ENCODE measurements at regions not wholly inside any gene's neighbourhood (a gene's known extent, or its start where the extent isn't known, plus 50 kb on each side); places are given as distances from the start of the nearest gene placed in this dataset.

DNA sequence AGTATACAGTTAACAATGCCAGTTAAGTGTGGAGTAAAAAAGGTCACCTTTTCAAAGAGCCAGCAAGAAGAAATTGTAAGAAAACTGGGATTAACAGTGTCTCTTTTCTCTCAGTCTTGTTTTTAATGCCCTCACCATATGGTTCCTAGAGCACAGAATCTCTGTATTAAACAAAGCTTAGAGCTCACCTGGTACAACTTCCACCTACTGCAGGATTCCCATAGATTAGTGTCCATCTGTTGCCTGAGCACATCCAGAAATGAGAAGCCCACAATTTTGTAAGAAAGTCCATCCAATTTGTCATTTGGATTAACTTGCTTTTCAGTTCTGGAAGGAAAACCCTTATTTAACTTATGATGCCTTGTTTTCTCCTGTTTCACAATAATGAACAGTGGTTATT lies 1037.1 kb downstream of the STPG2 start:
- Histone ChIP-seq H4K5ac (ENCODE audit: low read depth, low read length) (no peak overlapping the region), H2BK15ac (ENCODE audit: low read depth, low read length) (no peak overlapping the region), H3K36me3 (ENCODE audit: control insufficient read depth, insufficient read depth, low read length) (no peaks in the 10 kb centered on the region), H2BK20ac (ENCODE audit: low read depth, low read length) (no peak overlapping the region), H3K9ac (ENCODE audit: low read depth, low read length) (no peak overlapping the region), H3K9me1 (ENCODE audit: insufficient read depth, low read length) (no peaks in the 10 kb centered on the region), H3K4me1 (ENCODE audit: control insufficient read depth, insufficient read depth, low read length) (no peaks in the 10 kb centered on the region), H3K4ac (ENCODE audit: low read depth, low read length) (no peak overlapping the region), H3K27me3 (ENCODE audit: control insufficient read depth, insufficient read depth, low read length) (no peaks in the 10 kb centered on the region), H3K4me2 (ENCODE audit: low read depth, low read length) (no peak overlapping the region), H3K56ac (ENCODE audit: extremely low read depth, insufficient read depth, low read length) (no peak overlapping the region), H3K23ac (ENCODE audit: low read depth, low read length) (no peak overlapping the region), H3K18ac (ENCODE audit: low read depth, low read length) (no peak overlapping the region), H4K8ac (ENCODE audit: low read depth in 2 of 2, low read length in 2 of 2) (no peak overlapping the region), H4K91ac (ENCODE audit: insufficient read depth, low read depth, low read length) (no peak overlapping the region), H2AK5ac (ENCODE audit: low read depth, low read length) (no peak overlapping the region), H3K79me1 (ENCODE audit: low read depth in 1 of 2, low read length in 2 of 2) (no peaks in the 10 kb centered on the region), H3K27ac (ENCODE audit: insufficient read depth, low read length) (no peak overlapping the region), H2BK120ac (ENCODE audit: low read depth, low read length) (no peak overlapping the region), H2BK5ac (ENCODE audit: low read depth, low read length, poor library complexity, severe bottlenecking) (no peak overlapping the region), H3K9me3 (ENCODE audit: control insufficient read depth, insufficient read depth, low read length) (peaks cover 4% of the 10 kb centered on the region), H3K14ac (replicated peaks; ENCODE audit: low read depth, low read length) (no peak overlapping the region), H2AFZ (replicated peaks; ENCODE audit: low read length, poor library complexity) (no peak overlapping the region), H3K4me3 (ENCODE audit: insufficient read depth, low read depth, low read length) (no peak overlapping the region), H4K20me1 (ENCODE audit: insufficient read depth, low read length) (no peaks in the 10 kb centered on the region), H2AK9ac (replicated peaks; ENCODE audit: low read depth, low read length, poor library complexity) (no peak overlapping the region)
- ChIA-PET CTCF (no interaction called here), POLR2A (ENCODE audit: unreplicated experiment) (no interaction called here)
- in situ Hi-C loops (cut with MboI; ENCODE audit: low sequenced_read_pairs) (no loop called here), intact Hi-C loops (cut with micrococcal nuclease) (no loop called here), dilution Hi-C loops (cut with HindIII; ENCODE audit: low sequenced_read_pairs, unreplicated experiment) (no loop called here)
- no peak for TF ChIP-seq MAZ (IDR thresholded peaks at IDR 0.05; ENCODE audit: borderline replicate concordance, low read depth, low read length)
- BruUV-seq (replicated peaks): no TSS peak
- ATAC-seq (ENCODE audit: low read depth) (no peak), DNase-seq (no peak)
